ENCODE measurements at regions not wholly inside any gene's neighbourhood (a gene's known extent, or its start where the extent isn't known, plus 50 kb on each side); places are given as distances from the start of the nearest gene placed in this dataset.
A peak's percentile ranks its signal among the peaks of the same experiment; 100 is the strongest.

DNA sequence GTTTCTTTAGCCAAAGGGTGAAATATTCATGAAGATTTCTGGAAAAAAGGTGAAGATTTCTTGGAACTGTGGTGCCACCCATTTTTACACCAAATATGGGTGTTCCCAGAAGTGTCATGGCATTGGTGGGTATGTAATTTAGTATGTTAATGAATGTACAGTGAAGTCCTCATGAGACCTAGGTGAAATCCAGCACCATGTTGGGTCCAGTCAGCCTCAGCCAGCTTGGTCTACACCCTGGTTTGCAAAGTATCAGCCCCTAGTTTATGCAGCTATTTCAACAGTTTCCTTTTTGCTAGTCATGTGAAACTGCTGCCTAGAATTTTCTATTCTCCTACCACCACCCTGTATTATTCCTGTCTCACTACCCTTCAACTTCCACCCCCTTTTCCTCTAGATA is 63.1 kb upstream of the CXADR start:
- Histone ChIP-seq H2BK120ac (ENCODE audit: low read depth, low read length) (no peak overlapping the region), H4K8ac (ENCODE audit: low read depth, low read length) (no peak overlapping the region), H2AFZ (ENCODE audit: low read length) (no peak overlapping the region), H2BK15ac (ENCODE audit: low read length) (no peak overlapping the region), H3K27ac (replicated peaks; ENCODE audit: low read length) (no peak overlapping the region), H3K4ac (ENCODE audit: low read length) (no peak overlapping the region), H2BK5ac (ENCODE audit: low read length) (no peak overlapping the region), H3K4me3 (ENCODE audit: low read length in 2 of 2) (no peak overlapping the region), H3K27me3 (ENCODE audit: control insufficient read depth in 3 of 3, insufficient read depth in 3 of 3, low read depth in 1 of 3, low read length in 3 of 3) (no peaks in the 10 kb centered on the region), H4K91ac (ENCODE audit: low read depth, low read length, poor library complexity) (no peak overlapping the region), H3K79me1 (ENCODE audit: low read depth, low read length) (no peaks in the 10 kb centered on the region), H3K18ac (ENCODE audit: low read length) (no peak overlapping the region), H3K23ac (ENCODE audit: low read depth, low read length, poor library complexity) (no peak overlapping the region), H3K14ac (ENCODE audit: low read length) (no peak overlapping the region), H3K4me2 (ENCODE audit: insufficient read depth, low read length, poor library complexity, severe bottlenecking) (no peak overlapping the region), H3K4me1 (ENCODE audit: control insufficient read depth in 2 of 2, insufficient read depth in 1 of 2, low read depth in 1 of 2, low read length in 2 of 2) (peaks cover 0 to 3% of the 10 kb centered on the region in 2 donors), H2BK12ac (ENCODE audit: low read length) (no peak overlapping the region), H3K9me3 (replicated peaks in 1 of 2; ENCODE audit: control insufficient read depth in 2 of 2, insufficient read depth in 1 of 2, low read depth in 1 of 2, low read length in 2 of 2) (no peaks in the 10 kb centered on the region), H3K36me3 (replicated peaks in 1 of 2; ENCODE audit: control insufficient read depth in 2 of 2, insufficient read depth in 2 of 2, low read length in 2 of 2) (no peaks in the 10 kb centered on the region), H3K9ac (ENCODE audit: low read depth, low read length, poor library complexity) (no peak overlapping the region), H2AK5ac (ENCODE audit: low read depth, low read length) (no peak overlapping the region)
- DNase-seq (ENCODE audit: low spot score): no peak

DNA sequence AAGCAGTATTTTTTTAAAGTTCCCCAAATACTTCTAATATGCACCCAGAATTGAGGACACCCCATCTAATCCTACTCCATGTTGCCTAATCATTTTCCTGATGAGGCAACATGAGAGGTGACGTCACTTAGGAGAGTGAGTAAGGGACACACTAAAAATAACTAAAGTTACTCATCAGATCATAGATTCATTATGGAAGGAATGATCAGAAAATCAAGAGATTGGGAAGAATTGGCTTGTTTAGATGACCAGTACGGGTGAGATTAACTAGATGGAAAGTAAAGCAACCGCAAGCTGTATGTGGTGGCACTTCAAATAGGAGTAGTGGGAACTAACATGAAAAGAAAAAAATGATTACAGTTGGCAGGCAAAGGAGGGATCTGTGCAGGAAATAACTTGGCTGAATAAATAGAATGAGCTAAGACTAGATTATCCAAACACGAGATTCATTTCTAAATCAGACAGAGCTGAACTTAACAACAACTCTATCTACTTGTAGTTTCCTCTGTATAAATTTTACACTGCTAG is 61.4 kb upstream of the CXADR start:
- H3K9ac ChIP-seq (ENCODE audit: low read depth, low read length, poor library complexity): no peak overlapping the region
- peaks cover 0 to 5% of the 10 kb centered on the region in 2 donors for H3K4me1 ChIP-seq (ENCODE audit: control insufficient read depth in 2 of 2, insufficient read depth in 1 of 2, low read depth in 1 of 2, low read length in 2 of 2)
- H3K14ac ChIP-seq (ENCODE audit: low read length): no peak overlapping the region
- no peak overlapping the region for H3K4me2 ChIP-seq (ENCODE audit: insufficient read depth, low read length, poor library complexity, severe bottlenecking)
- H2AK5ac ChIP-seq (ENCODE audit: low read depth, low read length): no peak overlapping the region
- no peak overlapping the region for H4K91ac ChIP-seq (ENCODE audit: low read depth, low read length, poor library complexity)
- H2BK5ac ChIP-seq (ENCODE audit: low read length): no peak overlapping the region
- H3K18ac ChIP-seq (ENCODE audit: low read length): no peak overlapping the region
- no peak for DNase-seq (ENCODE audit: low spot score)
- no peaks in the 10 kb centered on the region for H3K36me3 ChIP-seq (replicated peaks in 1 of 2; ENCODE audit: control insufficient read depth in 2 of 2, insufficient read depth in 2 of 2, low read length in 2 of 2)
- no peak overlapping the region for H2BK15ac ChIP-seq (ENCODE audit: low read length)
- H3K79me1 ChIP-seq (ENCODE audit: low read depth, low read length): no peaks in the 10 kb centered on the region
- no peaks in the 10 kb centered on the region for H3K27me3 ChIP-seq (ENCODE audit: control insufficient read depth in 3 of 3, insufficient read depth in 3 of 3, low read depth in 1 of 3, low read length in 3 of 3)
- H3K4me3 ChIP-seq (ENCODE audit: low read length in 2 of 2): no peak overlapping the region
- H4K8ac ChIP-seq (ENCODE audit: low read depth, low read length): no peak overlapping the region
- no peak overlapping the region for H2BK120ac ChIP-seq (ENCODE audit: low read depth, low read length)
- H3K23ac ChIP-seq (ENCODE audit: low read depth, low read length, poor library complexity): no peak overlapping the region
- H2AFZ ChIP-seq (ENCODE audit: low read length): no peak overlapping the region
- H3K9me3 ChIP-seq (replicated peaks in 1 of 2; ENCODE audit: control insufficient read depth in 2 of 2, insufficient read depth in 1 of 2, low read depth in 1 of 2, low read length in 2 of 2): no peaks in the 10 kb centered on the region
- no CpG with 5 or more reads among the region's 4 CpGs for WGBS, 2 donors (ENCODE audit: extremely low coverage in 2 of 2, insufficient read length in 2 of 2, insufficient replicate concordance in 1 of 2)
- H3K4ac ChIP-seq (ENCODE audit: low read length): no peak overlapping the region
- H2BK12ac ChIP-seq (ENCODE audit: low read length): no peak overlapping the region
- H3K27ac ChIP-seq (replicated peaks; ENCODE audit: low read length): no peak overlapping the region

DNA sequence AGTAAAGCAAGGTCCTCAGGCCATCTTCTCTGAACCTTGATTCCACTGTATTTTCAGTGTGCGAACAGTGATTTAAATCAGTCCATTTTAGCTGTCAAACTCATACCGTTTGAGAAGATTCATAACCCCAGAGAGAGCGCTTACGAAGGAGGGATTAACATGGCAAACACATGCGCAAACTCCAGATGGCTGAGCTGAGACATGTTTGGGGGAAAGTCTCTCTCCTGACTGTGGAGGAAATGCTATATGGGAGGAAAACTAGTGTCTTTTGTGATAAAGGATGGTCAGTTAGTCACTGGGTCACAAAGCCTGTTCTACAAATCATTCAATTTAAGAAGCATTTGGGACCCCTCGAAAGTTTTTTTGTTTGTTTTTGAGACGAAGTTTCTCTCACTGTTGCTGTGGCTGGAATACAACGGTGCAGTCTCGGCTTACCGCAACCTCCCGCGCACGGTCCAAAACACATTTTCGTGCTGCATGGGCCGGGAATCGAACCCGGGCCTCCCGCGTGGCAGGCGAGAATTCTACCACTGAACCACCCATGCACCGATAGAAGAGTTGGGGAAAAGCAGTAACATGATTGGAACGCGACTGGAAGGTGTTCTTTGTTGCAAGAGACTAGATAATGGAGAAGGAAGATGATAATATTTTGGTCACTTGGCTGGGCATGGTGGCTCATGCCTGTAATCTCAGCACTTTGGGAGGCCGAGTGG is 58.4 kb upstream of the CXADR start:
- DNase-seq (ENCODE audit: low spot score): peak; percentile 90
- no peak overlapping the region for H2BK15ac ChIP-seq (ENCODE audit: low read length)
- H4K91ac ChIP-seq (ENCODE audit: low read depth, low read length, poor library complexity): no peak overlapping the region
- H3K79me1 ChIP-seq (ENCODE audit: low read depth, low read length): no peaks in the 10 kb centered on the region
- peaks cover 0 to 5% of the 10 kb centered on the region in 2 donors for H3K4me1 ChIP-seq (ENCODE audit: control insufficient read depth in 2 of 2, insufficient read depth in 1 of 2, low read depth in 1 of 2, low read length in 2 of 2)
- H3K4ac ChIP-seq (ENCODE audit: low read length): no peak overlapping the region
- no peak overlapping the region for H3K18ac ChIP-seq (ENCODE audit: low read length)
- peak overlapping the region; percentile 47 for H3K27ac ChIP-seq (replicated peaks; ENCODE audit: low read length)
- no peaks in the 10 kb centered on the region for H3K36me3 ChIP-seq (replicated peaks in 1 of 2; ENCODE audit: control insufficient read depth in 2 of 2, insufficient read depth in 2 of 2, low read length in 2 of 2)
- no peak overlapping the region for H2BK5ac ChIP-seq (ENCODE audit: low read length)
- H2BK12ac ChIP-seq (ENCODE audit: low read length): no peak overlapping the region
- no peak overlapping the region for H3K9ac ChIP-seq (ENCODE audit: low read depth, low read length, poor library complexity)
- no peak overlapping the region for H4K8ac ChIP-seq (ENCODE audit: low read depth, low read length)
- H2AFZ ChIP-seq (ENCODE audit: low read length): peak overlapping the region; percentile 74
- no peaks in the 10 kb centered on the region for H3K27me3 ChIP-seq (ENCODE audit: control insufficient read depth in 3 of 3, insufficient read depth in 3 of 3, low read depth in 1 of 3, low read length in 3 of 3)
- H3K4me3 ChIP-seq (ENCODE audit: low read length in 2 of 2): peak overlapping the region in 1 of 2 donors; percentile 48
- H3K9me3 ChIP-seq (replicated peaks in 1 of 2; ENCODE audit: control insufficient read depth in 2 of 2, insufficient read depth in 1 of 2, low read depth in 1 of 2, low read length in 2 of 2): no peaks in the 10 kb centered on the region
- H3K23ac ChIP-seq (ENCODE audit: low read depth, low read length, poor library complexity): no peak overlapping the region
- H2AK5ac ChIP-seq (ENCODE audit: low read depth, low read length): no peak overlapping the region
- H3K14ac ChIP-seq (ENCODE audit: low read length): no peak overlapping the region
- H3K4me2 ChIP-seq (ENCODE audit: insufficient read depth, low read length, poor library complexity, severe bottlenecking): peak overlapping the region; percentile 37
- WGBS, 2 donors (ENCODE audit: extremely low coverage in 2 of 2, insufficient read length in 2 of 2, insufficient replicate concordance in 1 of 2): no CpG with 5 or more reads among the region's 24 CpGs
- H2BK120ac ChIP-seq (ENCODE audit: low read depth, low read length): no peak overlapping the region

DNA sequence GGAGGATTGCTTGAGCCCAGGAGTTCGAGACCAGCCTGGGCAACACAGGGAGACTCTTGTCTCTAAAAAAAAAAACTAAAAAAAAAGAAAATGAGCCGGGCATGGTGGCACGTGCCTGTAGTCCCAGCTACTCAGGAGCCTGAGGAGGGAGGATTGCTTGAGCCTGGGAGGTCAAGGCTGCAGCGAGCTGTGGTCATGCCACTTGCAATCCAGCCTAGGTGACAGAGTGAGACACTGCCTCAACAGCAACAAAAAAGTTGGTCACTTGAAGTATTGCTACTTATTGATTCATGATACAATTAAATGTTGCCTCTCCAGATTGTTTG is 57.9 kb upstream of the CXADR start:
- Histone ChIP-seq H4K91ac (ENCODE audit: low read depth, low read length, poor library complexity) (no peak overlapping the region), H3K9ac (ENCODE audit: low read depth, low read length, poor library complexity) (no peak overlapping the region), H3K4me3 (ENCODE audit: low read length in 2 of 2) (peak overlapping the region; percentile 48), H3K23ac (ENCODE audit: low read depth, low read length, poor library complexity) (no peak overlapping the region), H3K79me1 (ENCODE audit: low read depth, low read length) (no peaks in the 10 kb centered on the region), H2BK15ac (ENCODE audit: low read length) (no peak overlapping the region), H2BK120ac (ENCODE audit: low read depth, low read length) (no peak overlapping the region), H3K9me3 (replicated peaks in 1 of 2; ENCODE audit: control insufficient read depth in 2 of 2, insufficient read depth in 1 of 2, low read depth in 1 of 2, low read length in 2 of 2) (no peaks in the 10 kb centered on the region), H3K14ac (ENCODE audit: low read length) (no peak overlapping the region), H3K4me2 (ENCODE audit: insufficient read depth, low read length, poor library complexity, severe bottlenecking) (no peak overlapping the region), H3K27ac (replicated peaks; ENCODE audit: low read length) (no peak overlapping the region), H2BK5ac (ENCODE audit: low read length) (no peak overlapping the region), H3K36me3 (replicated peaks in 1 of 2; ENCODE audit: control insufficient read depth in 2 of 2, insufficient read depth in 2 of 2, low read length in 2 of 2) (no peaks in the 10 kb centered on the region), H3K18ac (ENCODE audit: low read length) (no peak overlapping the region), H2BK12ac (ENCODE audit: low read length) (no peak overlapping the region), H3K27me3 (ENCODE audit: control insufficient read depth in 3 of 3, insufficient read depth in 3 of 3, low read depth in 1 of 3, low read length in 3 of 3) (no peaks in the 10 kb centered on the region), H2AFZ (ENCODE audit: low read length) (peak overlapping the region; percentile 74), H4K8ac (ENCODE audit: low read depth, low read length) (no peak overlapping the region), H2AK5ac (ENCODE audit: low read depth, low read length) (no peak overlapping the region), H3K4me1 (ENCODE audit: control insufficient read depth in 2 of 2, insufficient read depth in 1 of 2, low read depth in 1 of 2, low read length in 2 of 2) (peaks cover 0 to 5% of the 10 kb centered on the region in 2 donors), H3K4ac (ENCODE audit: low read length) (no peak overlapping the region)
- DNase-seq (ENCODE audit: low spot score): no peak
- no CpG with 5 or more reads among the region's 4 CpGs for WGBS, 2 donors (ENCODE audit: extremely low coverage in 2 of 2, insufficient read length in 2 of 2, insufficient replicate concordance in 1 of 2)

Data from neuronal stem cell (in vitro differentiated cells).